GM11168 (cell line): ENCODE measurements at regions not wholly inside any gene's neighbourhood (a gene's known extent, or its start where the extent isn't known, plus 50 kb on each side); places are given as distances from the start of the nearest gene placed in this dataset.

Experiments used
- in situ Hi-C: fragments of 300-500 bp; cut with MboI; formaldehyde crosslinking; loops from one replicate; pipeline ENCODE4 v1.12.0; 2022; ENCODE audit warnings: low sequenced_read_pairs; ENCODE audit not compliant: unreplicated experiment

GRCh38 chr5:154627698-154628678 lies 127.2 kb upstream of the LARP1 start:
- in situ Hi-C loops = no loop called here

- in situ Hi-C loops = no loop called here
These were observed 128.2 kb upstream of the LARP1 start for GRCh38 chr5:154626876-154627557.

- in situ Hi-C loops = no loop called here
These were observed 130.1 kb upstream of the LARP1 start for GRCh38 chr5:154625031-154625430.

GRCh38 chr5:154624341-154624740 lies 130.8 kb upstream of the LARP1 start:
- in situ Hi-C loops = loop anchor here (25.0 kb wide), 1 partner anchor 562 kb away; no protein-coding TSS in a partner anchor

GRCh38 chr5:154620411-154620810 lies 134.8 kb upstream of the LARP1 start:
- in situ Hi-C loops = loop anchor here (25.0 kb wide), 1 partner anchor 558 kb away; no protein-coding TSS in a partner anchor

- in situ Hi-C loops = loop anchor here (25.0 kb wide), 1 partner anchor 556 kb away; no protein-coding TSS in a partner anchor
These were observed 136.5 kb upstream of the LARP1 start for GRCh38 chr5:154618696-154619095.

- in situ Hi-C loops = loop anchor here (25.0 kb wide), 1 partner anchor 552 kb away; no protein-coding TSS in a partner anchor
These were observed 136.6 kb upstream of the HAND1 start for GRCh38 chr5:154614595-154614994.

- in situ Hi-C loops = loop anchor here (25.0 kb wide), 1 partner anchor 552 kb away; no protein-coding TSS in a partner anchor
These were observed 136.1 kb upstream of the HAND1 start for GRCh38 chr5:154614125-154614524.

- in situ Hi-C loops = loop anchor here (25.0 kb wide), 1 partner anchor 550 kb away; no protein-coding TSS in a partner anchor
These were observed 134.6 kb upstream of the HAND1 start for GRCh38 chr5:154612666-154613065.

- in situ Hi-C loops = loop anchor here (25.0 kb wide), 1 partner anchor 549 kb away; no protein-coding TSS in a partner anchor
These were observed 133.3 kb upstream of the HAND1 start for GRCh38 chr5:154611341-154611767.

- in situ Hi-C loops = loop anchor here (25.0 kb wide), 1 partner anchor 548 kb away; no protein-coding TSS in a partner anchor
These were observed 132.5 kb upstream of the HAND1 start for GRCh38 chr5:154610321-154611154.

- in situ Hi-C loops = loop anchor here (5.0 to 25.0 kb wide), 2 partner anchors 142 to 547 kb away; no protein-coding TSS in a partner anchor
These were observed 131.2 kb upstream of the HAND1 start for GRCh38 chr5:154609251-154609650.

- in situ Hi-C loops = loop anchor here (5.0 to 25.0 kb wide), 2 partner anchors 141 to 546 kb away; no protein-coding TSS in a partner anchor
These were observed 130.5 kb upstream of the HAND1 start for GRCh38 chr5:154608531-154609011.

- in situ Hi-C loops = loop anchor here (5.0 to 25.0 kb wide), 2 partner anchors 140 to 545 kb away; no protein-coding TSS in a partner anchor
These were observed 129.7 kb upstream of the HAND1 start for GRCh38 chr5:154607746-154608145.

GRCh38 chr5:154606246-154606645 lies 128.2 kb upstream of the HAND1 start:
- in situ Hi-C loops = loop anchor here (5.0 to 25.0 kb wide), 2 partner anchors 139 to 544 kb away; no protein-coding TSS in a partner anchor

- in situ Hi-C loops = loop anchor here (25.0 kb wide), 1 partner anchor 542 kb away; no protein-coding TSS in a partner anchor
These were observed 126.1 kb upstream of the HAND1 start for GRCh38 chr5:154603953-154604679.

- in situ Hi-C loops = loop anchor here (25.0 kb wide), 1 partner anchor 541 kb away; no protein-coding TSS in a partner anchor
These were observed 125.5 kb upstream of the HAND1 start for GRCh38 chr5:154603485-154603884.

- in situ Hi-C loops = loop anchor here (25.0 kb wide), 1 partner anchor 541 kb away; no protein-coding TSS in a partner anchor
These were observed 125.0 kb upstream of the HAND1 start for GRCh38 chr5:154603011-154603410.
